ENCODE measurements at regions not wholly inside any gene's neighbourhood (a gene's known extent, or its start where the extent isn't known, plus 50 kb on each side); places are given as distances from the start of the nearest gene placed in this dataset.

DNA sequence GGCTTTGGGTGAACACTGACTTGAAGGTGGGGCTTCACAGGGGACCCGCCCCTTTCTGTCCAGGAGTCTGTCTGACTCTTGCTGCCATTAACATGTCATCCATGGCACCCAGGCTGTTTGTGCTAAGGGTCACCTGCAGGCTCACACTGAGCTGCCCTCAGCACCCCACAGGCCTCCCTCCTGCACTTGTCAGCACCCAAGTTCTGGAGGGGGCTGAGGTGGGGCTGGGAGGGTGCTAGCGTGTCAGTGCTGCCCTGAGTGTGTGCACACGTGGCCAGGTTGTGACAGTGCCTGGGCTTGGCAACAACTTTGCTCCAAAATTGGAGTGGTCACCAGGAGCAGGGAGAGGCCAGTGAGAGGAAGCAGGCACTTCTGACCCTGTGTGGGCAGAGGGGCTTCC lies 963.2 kb downstream of the TRHDE start:
- no peaks in the 10 kb centered on the region for H3K4me1 Mint-ChIP-seq (ENCODE audit: low read depth)
- no peaks in the 10 kb centered on the region for H3K36me3 Mint-ChIP-seq (ENCODE audit: low read depth)
- no peaks in the 10 kb centered on the region for H3K27me3 Mint-ChIP-seq
- ChIA-PET POLR2A (no interaction called here), CTCF (no interaction called here)
- TF ChIP-seq, protein P1, sequence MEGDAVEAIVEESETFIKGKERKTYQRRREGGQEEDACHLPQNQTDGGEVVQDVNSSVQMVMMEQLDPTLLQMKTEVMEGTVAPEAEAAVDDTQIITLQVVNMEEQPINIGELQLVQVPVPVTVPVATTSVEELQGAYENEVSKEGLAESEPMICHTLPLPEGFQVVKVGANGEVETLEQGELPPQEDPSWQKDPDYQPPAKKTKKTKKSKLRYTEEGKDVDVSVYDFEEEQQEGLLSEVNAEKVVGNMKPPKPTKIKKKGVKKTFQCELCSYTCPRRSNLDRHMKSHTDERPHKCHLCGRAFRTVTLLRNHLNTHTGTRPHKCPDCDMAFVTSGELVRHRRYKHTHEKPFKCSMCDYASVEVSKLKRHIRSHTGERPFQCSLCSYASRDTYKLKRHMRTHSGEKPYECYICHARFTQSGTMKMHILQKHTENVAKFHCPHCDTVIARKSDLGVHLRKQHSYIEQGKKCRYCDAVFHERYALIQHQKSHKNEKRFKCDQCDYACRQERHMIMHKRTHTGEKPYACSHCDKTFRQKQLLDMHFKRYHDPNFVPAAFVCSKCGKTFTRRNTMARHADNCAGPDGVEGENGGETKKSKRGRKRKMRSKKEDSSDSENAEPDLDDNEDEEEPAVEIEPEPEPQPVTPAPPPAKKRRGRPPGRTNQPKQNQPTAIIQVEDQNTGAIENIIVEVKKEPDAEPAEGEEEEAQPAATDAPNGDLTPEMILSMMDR (IDR thresholded peaks at IDR 0.05), result no peak
- no peaks in the 10 kb centered on the region for H3K4me1 ChIP-seq (ENCODE audit: insufficient read depth, low read length)
- DNase-seq, result peak in 1 of 14 experiments; percentile 7
- no peak overlapping the region for H3K27ac Mint-ChIP-seq
- H3K4me3 ChIP-seq (ENCODE audit: low read length), result no peak overlapping the region
- ATAC-seq (ENCODE audit: poor library complexity), result no peak
- peaks cover 12% of the 10 kb centered on the region for H3K9me3 Mint-ChIP-seq
- H3K27me3 ChIP-seq (ENCODE audit: control insufficient read depth in 1 of 2, insufficient read depth in 2 of 2, low read length in 2 of 2), result no peaks in the 10 kb centered on the region
- peaks cover 7 to 19% of the 10 kb centered on the region in 2 experiments for H3K9me3 ChIP-seq (ENCODE audit: control insufficient read depth in 1 of 2, insufficient read depth in 1 of 2, low read length in 2 of 2)
- intact Hi-C loops (cut with DNase I, micrococcal nuclease), result no loop called here
- no peak overlapping the region for H3K27ac ChIP-seq (ENCODE audit: low read depth in 1 of 2, low read length in 2 of 2)
- H3K36me3 ChIP-seq (ENCODE audit: insufficient read depth, low read length), result no peaks in the 10 kb centered on the region
- no peak overlapping the region for H3K4me3 Mint-ChIP-seq

DNA sequence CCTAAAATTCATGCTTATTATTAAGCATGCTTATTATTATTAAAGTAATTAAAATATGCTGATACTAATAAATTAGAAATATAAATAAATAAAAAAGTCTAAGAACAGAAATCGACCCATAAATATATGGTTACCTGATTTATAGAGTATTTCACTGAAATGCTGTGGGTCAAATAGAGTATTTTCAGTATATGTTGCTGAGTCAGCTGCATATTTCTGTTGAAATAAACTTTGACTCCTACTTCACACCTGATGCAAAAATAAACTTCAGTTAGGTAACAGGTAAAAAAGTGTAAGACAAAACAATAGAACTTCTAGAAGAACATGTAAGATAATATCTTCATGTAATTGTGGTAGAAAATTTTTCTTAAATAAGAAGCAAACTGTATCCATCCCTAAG lies 967.9 kb downstream of the TRHDE start:
- H3K27me3 Mint-ChIP-seq, result no peaks in the 10 kb centered on the region
- Histone ChIP-seq H3K36me3 (ENCODE audit: insufficient read depth, low read length) (no peaks in the 10 kb centered on the region), H3K4me1 (ENCODE audit: insufficient read depth, low read length) (no peaks in the 10 kb centered on the region), H3K27me3 (ENCODE audit: control insufficient read depth in 1 of 2, insufficient read depth in 2 of 2, low read length in 2 of 2) (no peaks in the 10 kb centered on the region), H3K4me3 (ENCODE audit: low read length) (no peak overlapping the region), H3K9me3 (ENCODE audit: control insufficient read depth in 1 of 2, insufficient read depth in 1 of 2, low read length in 2 of 2) (peaks cover 4 to 8% of the 10 kb centered on the region in 2 experiments), H3K27ac (ENCODE audit: low read depth in 1 of 2, low read length in 2 of 2) (no peak overlapping the region)
- H3K36me3 Mint-ChIP-seq (ENCODE audit: low read depth), result no peaks in the 10 kb centered on the region
- no peak overlapping the region for H3K4me3 Mint-ChIP-seq
- POLR2A ChIA-PET, result no interaction called here
- no peak for ATAC-seq (ENCODE audit: poor library complexity)
- no peaks in the 10 kb centered on the region for H3K4me1 Mint-ChIP-seq (ENCODE audit: low read depth)
- TF ChIP-seq, protein P1 (IDR thresholded peaks at IDR 0.05), result no peak
- H3K27ac Mint-ChIP-seq, result no peak overlapping the region
- intact Hi-C loops (cut with DNase I, micrococcal nuclease), result no loop called here
- CTCF ChIA-PET, result no interaction called here
- DNase-seq, result no peak
- peaks cover 4% of the 10 kb centered on the region for H3K9me3 Mint-ChIP-seq

DNA sequence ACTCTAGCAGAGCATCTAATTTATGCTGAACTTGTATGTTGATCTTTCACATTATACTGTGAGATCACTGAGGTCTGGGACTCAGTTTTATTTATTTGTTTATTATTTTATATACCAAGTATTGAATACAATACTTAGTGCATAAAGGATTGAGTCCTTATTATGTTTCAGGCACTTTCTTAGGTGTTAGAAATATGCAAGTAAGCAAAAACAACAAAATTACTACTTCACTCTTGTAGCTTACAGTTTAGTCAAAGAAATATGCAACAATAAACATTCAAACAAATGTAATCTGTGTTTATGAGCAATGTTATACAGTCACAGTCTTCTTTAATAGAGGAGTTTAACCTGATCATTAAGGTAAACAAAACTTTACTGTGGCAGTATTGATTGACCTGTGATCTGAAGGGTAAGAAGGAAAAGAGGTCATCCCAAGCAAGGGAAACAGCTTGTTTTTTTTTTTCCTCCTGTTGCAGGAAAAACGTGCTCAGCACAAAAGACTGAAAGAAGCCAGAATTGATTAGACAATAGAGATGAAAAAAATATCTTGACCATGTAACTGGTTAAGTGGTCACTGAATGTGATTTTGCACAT lies 990.7 kb downstream of the TRHDE start:
- Histone ChIP-seq H3K27me3 (ENCODE audit: control insufficient read depth in 1 of 2, insufficient read depth in 2 of 2, low read length in 2 of 2) (no peaks in the 10 kb centered on the region), H3K4me1 (ENCODE audit: insufficient read depth, low read length) (no peaks in the 10 kb centered on the region), H3K36me3 (ENCODE audit: insufficient read depth, low read length) (no peaks in the 10 kb centered on the region), H3K27ac (ENCODE audit: low read depth in 1 of 2, low read length in 2 of 2) (no peak overlapping the region), H3K4me3 (ENCODE audit: low read length) (no peak overlapping the region), H3K9me3 (ENCODE audit: control insufficient read depth in 1 of 2, insufficient read depth in 1 of 2, low read length in 2 of 2) (peaks cover 6 to 8% of the 10 kb centered on the region in 2 experiments)
- Mint-ChIP-seq H3K27ac (no peak overlapping the region), H3K36me3 (ENCODE audit: low read depth) (no peaks in the 10 kb centered on the region), H3K9me3 (peaks cover 7% of the 10 kb centered on the region), H3K27me3 (no peaks in the 10 kb centered on the region), H3K4me3 (no peak overlapping the region), H3K4me1 (ENCODE audit: low read depth) (no peaks in the 10 kb centered on the region)
- intact Hi-C loops (cut with DNase I, micrococcal nuclease), result no loop called here
- ATAC-seq (ENCODE audit: poor library complexity) (no peak), DNase-seq (no peak)
- ChIA-PET POLR2A (no interaction called here), CTCF (no interaction called here)
- TF ChIP-seq, protein P1 (IDR thresholded peaks at IDR 0.05), result no peak
